Activated CD4-positive, alpha-beta memory T cell treated with anti-CD3 and anti-CD28 coated beads, Interleukin-2, amount 10 ng/mL, durations not matched to agents 7 days and 5 days (primary cell): ENCODE measurements at regions not wholly inside any gene's neighbourhood (a gene's known extent, or its start where the extent isn't known, plus 50 kb on each side); places are given as distances from the start of the nearest gene placed in this dataset.

ENCODE experiments used
- CTCF ChIA-PET: fragments of 350-600 bp; sonication (Branson Sonifier 250); formaldehyde crosslinking; loops from one replicate; lab custom pipeline; 2021; ENCODE audit warnings: antibody characterized with exemption, inconsistent platforms; lab: Charles Lee
- POLR2A ChIA-PET: fragments of 350-600 bp; sonication (Branson Sonifier 250); formaldehyde crosslinking; loops from one replicate; lab custom pipeline; 2021; ENCODE audit warnings: antibody characterized with exemption; lab: Charles Lee
- DNase-seq: peaks from one replicate; pipeline ENCODE4 v3.0.0-alpha.2; 2020
- H3K27ac Mint-ChIP-seq: one replicate; pipeline ENCODE4 v1.8.0; 2021; ENCODE audit warnings: mild to moderate bottlenecking, mixed read lengths
- H3K27me3 Mint-ChIP-seq: one replicate; pipeline ENCODE4 v1.8.0; 2021; ENCODE audit warnings: mixed read lengths
- H3K36me3 Mint-ChIP-seq: one replicate; pipeline ENCODE4 v1.8.0; 2021; ENCODE audit warnings: low read depth, mixed read lengths
- H3K4me1 Mint-ChIP-seq: one replicate; pipeline ENCODE4 v1.8.0; 2021; ENCODE audit warnings: mixed read lengths
- H3K4me3 Mint-ChIP-seq: one replicate; pipeline ENCODE4 v1.8.0; 2021; ENCODE audit warnings: mild to moderate bottlenecking, mixed read lengths
- H3K9me3 Mint-ChIP-seq: one replicate; pipeline ENCODE4 v1.8.0; 2021; ENCODE audit warnings: mixed read lengths

- POLR2A ChIA-PET: no interaction called here
- Mint-ChIP-seq H3K9me3 (no peaks in the 10 kb centered on the region), H3K27me3 (no peaks in the 10 kb centered on the region), H3K4me1 (no peaks in the 10 kb centered on the region), H3K4me3 (no peak overlapping the region), H3K36me3 (no peaks in the 10 kb centered on the region), H3K27ac (no peak overlapping the region)
- no peak for DNase-seq
- CTCF ChIA-PET: no interaction called here
Observed at GRCh38 chr9:119792242-119792641, 423.0 kb upstream of the BRINP1 start.

DNA sequence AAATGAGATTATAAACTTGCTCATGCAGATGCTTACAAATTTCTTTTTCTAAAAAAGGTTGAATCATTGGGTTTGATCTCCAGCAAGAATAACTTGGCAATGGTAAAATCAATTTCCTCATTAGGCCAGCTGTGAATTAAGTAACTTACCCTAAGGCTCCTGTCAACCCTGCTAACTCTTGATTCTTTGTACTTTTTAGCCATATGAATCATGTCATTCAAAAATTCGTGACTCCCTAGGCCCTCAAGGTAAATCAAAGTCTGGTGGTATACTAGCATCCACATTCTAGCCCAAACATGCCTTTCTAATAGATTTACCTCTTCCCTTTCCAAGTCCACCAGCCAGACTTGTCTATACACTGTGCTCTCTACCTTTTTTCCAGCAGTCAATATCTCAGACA is 420.8 kb upstream of the BRINP1 start:
- Mint-ChIP-seq H3K27ac (no peak overlapping the region), H3K9me3 (no peaks in the 10 kb centered on the region), H3K4me1 (no peaks in the 10 kb centered on the region), H3K27me3 (no peaks in the 10 kb centered on the region), H3K36me3 (no peaks in the 10 kb centered on the region), H3K4me3 (no peak overlapping the region)
- DNase-seq: no peak
- ChIA-PET POLR2A (no interaction called here), CTCF (no interaction called here)

GRCh38 chr9:119788921-119789320 is 419.7 kb upstream of the BRINP1 start:
- Mint-ChIP-seq H3K27me3 (no peaks in the 10 kb centered on the region), H3K9me3 (no peaks in the 10 kb centered on the region), H3K27ac (no peak overlapping the region), H3K4me3 (no peak overlapping the region), H3K4me1 (no peaks in the 10 kb centered on the region), H3K36me3 (no peaks in the 10 kb centered on the region)
- no peak for DNase-seq
- ChIA-PET POLR2A (no interaction called here), CTCF (no interaction called here)

GRCh38 chr9:119781886-119782285 is 412.7 kb upstream of the BRINP1 start:
- ChIA-PET CTCF (no interaction called here), POLR2A (no interaction called here)
- H3K27ac Mint-ChIP-seq: no peak overlapping the region
- no peaks in the 10 kb centered on the region for H3K9me3 Mint-ChIP-seq
- DNase-seq: no peak
- H3K4me3 Mint-ChIP-seq: no peak overlapping the region
- H3K36me3 Mint-ChIP-seq: no peaks in the 10 kb centered on the region
- no peaks in the 10 kb centered on the region for H3K27me3 Mint-ChIP-seq
- H3K4me1 Mint-ChIP-seq: no peaks in the 10 kb centered on the region

DNA sequence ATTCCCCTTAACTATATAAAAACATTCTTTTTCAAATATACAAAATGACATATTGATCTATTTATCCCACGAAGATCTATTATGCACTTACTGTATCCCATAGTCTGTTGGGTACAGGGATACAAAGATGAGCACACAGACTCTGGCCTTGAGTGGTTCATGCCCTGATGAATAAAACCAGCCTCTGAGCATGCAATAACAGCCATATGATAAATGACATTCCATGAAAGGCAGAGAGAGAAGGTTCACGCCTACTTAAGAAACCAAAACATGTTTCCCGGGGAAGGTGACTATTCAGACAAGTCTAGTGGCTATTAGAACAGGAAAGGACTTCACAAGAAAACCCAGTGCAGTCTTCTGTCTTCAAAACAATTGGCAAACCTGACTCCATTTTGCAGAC is 406.2 kb upstream of the BRINP1 start:
- no peak for DNase-seq
- no peak overlapping the region for H3K4me3 Mint-ChIP-seq
- no peaks in the 10 kb centered on the region for H3K9me3 Mint-ChIP-seq
- no peak overlapping the region for H3K27ac Mint-ChIP-seq
- ChIA-PET CTCF (no interaction called here), POLR2A (no interaction called here)
- H3K36me3 Mint-ChIP-seq: no peaks in the 10 kb centered on the region
- H3K27me3 Mint-ChIP-seq: no peaks in the 10 kb centered on the region
- H3K4me1 Mint-ChIP-seq: no peaks in the 10 kb centered on the region

DNA sequence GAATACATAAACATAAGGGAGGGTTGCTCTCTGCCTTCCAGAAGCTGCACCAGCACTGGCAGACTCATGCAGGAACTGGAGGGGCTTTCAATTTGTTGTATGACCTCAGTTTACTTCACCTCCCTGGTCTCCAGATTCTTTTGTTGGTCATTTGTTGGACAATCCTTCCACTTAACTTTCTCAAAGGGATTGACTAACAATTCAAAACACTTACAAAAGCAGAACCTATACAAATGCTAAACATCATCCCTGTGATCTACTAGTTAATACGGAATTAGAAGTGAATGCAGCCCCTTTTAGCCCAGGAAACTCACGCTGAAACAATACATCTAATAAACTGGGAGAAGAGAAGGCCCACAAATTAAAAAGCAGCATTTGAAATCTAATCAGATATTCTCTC is 404.6 kb upstream of the BRINP1 start:
- ChIA-PET CTCF (no interaction called here), POLR2A (no interaction called here)
- no peaks in the 10 kb centered on the region for H3K4me1 Mint-ChIP-seq
- no peak for DNase-seq
- H3K36me3 Mint-ChIP-seq: no peaks in the 10 kb centered on the region
- no peaks in the 10 kb centered on the region for H3K9me3 Mint-ChIP-seq
- no peak overlapping the region for H3K4me3 Mint-ChIP-seq
- H3K27me3 Mint-ChIP-seq: no peaks in the 10 kb centered on the region
- H3K27ac Mint-ChIP-seq: no peak overlapping the region

- H3K27ac Mint-ChIP-seq: no peak overlapping the region
- H3K4me1 Mint-ChIP-seq: no peaks in the 10 kb centered on the region
- DNase-seq: no peak
- ChIA-PET POLR2A (no interaction called here), CTCF (no interaction called here)
- H3K36me3 Mint-ChIP-seq: no peaks in the 10 kb centered on the region
- no peaks in the 10 kb centered on the region for H3K27me3 Mint-ChIP-seq
- no peaks in the 10 kb centered on the region for H3K9me3 Mint-ChIP-seq
- H3K4me3 Mint-ChIP-seq: no peak overlapping the region
Observed at GRCh38 chr9:119771341-119771740, 402.1 kb upstream of the BRINP1 start.

DNA sequence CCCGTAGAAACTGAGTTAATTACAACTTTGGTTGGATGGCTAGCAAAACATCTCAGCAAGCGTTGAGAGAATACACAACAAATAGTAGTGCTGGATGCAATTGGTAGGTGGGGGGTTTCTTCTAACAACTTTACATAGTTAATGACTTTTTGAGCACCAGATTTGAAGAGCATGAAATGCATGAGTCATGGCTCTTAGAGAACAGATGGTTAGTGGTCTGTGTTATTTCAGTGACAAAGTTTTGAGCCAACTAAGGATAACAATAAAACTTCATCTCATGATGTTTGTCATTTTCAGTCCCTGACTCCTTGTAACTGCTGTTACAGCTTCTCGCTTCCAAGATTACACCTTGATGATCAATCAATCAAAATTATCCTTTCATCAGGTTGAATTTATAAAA is 399.0 kb upstream of the BRINP1 start:
- H3K27ac Mint-ChIP-seq: no peak overlapping the region
- no peak for DNase-seq
- CTCF ChIA-PET: no interaction called here
- no peak overlapping the region for H3K4me3 Mint-ChIP-seq
- H3K27me3 Mint-ChIP-seq: no peaks in the 10 kb centered on the region
- no peaks in the 10 kb centered on the region for H3K4me1 Mint-ChIP-seq
- H3K9me3 Mint-ChIP-seq: no peaks in the 10 kb centered on the region
- POLR2A ChIA-PET: no interaction called here
- no peaks in the 10 kb centered on the region for H3K36me3 Mint-ChIP-seq

DNA sequence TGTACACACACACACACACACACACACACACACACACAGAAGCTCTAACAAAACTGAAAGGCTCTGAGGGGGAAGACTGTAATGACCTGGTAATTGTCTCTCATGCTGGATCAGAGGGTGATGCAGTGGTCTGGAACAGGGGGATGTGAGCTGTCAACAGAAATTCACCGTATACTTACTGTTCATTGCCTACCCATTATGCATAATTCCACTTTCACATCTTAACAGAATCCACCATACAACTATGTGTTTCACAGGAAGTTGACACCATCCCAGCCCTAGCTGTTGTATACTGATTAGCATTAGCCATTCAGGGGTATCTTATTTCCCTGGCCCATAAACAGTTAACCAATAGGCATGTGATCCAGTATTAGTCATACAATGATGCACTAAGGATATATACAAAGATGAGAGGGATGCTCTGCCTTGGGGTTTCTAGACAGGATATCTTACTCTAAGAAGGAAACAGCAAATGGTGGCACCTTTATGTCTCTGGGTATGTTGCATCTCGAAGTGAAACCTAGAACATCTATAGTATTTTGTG is 396.5 kb upstream of the BRINP1 start:
- DNase-seq: no peak
- H3K9me3 Mint-ChIP-seq: peaks cover 1% of the 10 kb centered on the region
- no peak overlapping the region for H3K27ac Mint-ChIP-seq
- ChIA-PET CTCF (no interaction called here), POLR2A (no interaction called here)
- no peaks in the 10 kb centered on the region for H3K36me3 Mint-ChIP-seq
- no peaks in the 10 kb centered on the region for H3K27me3 Mint-ChIP-seq
- H3K4me1 Mint-ChIP-seq: no peaks in the 10 kb centered on the region
- no peak overlapping the region for H3K4me3 Mint-ChIP-seq

DNA sequence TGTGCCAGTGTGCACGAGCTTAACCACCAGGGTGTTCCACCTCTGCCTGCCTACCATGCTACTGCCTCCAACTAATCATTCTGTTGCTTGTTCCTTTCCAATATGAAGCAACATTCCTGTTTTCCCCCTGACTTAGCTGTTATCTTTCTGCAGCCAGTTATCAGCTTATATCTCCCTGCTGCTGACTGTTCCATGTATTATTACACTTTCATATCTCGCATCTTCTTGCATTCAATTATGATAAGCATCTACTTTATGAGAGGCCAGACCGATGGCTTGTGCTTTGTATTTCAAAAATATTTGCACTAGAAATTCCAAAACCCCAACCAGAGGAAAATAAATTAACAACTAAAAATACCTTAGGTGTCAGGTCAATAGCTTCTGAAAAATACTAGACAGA is 394.0 kb upstream of the BRINP1 start:
- H3K9me3 Mint-ChIP-seq: peaks cover 2% of the 10 kb centered on the region
- ChIA-PET POLR2A (no interaction called here), CTCF (no interaction called here)
- H3K36me3 Mint-ChIP-seq: no peaks in the 10 kb centered on the region
- H3K4me1 Mint-ChIP-seq: no peaks in the 10 kb centered on the region
- no peak overlapping the region for H3K27ac Mint-ChIP-seq
- no peak for DNase-seq
- H3K27me3 Mint-ChIP-seq: no peaks in the 10 kb centered on the region
- H3K4me3 Mint-ChIP-seq: no peak overlapping the region

DNA sequence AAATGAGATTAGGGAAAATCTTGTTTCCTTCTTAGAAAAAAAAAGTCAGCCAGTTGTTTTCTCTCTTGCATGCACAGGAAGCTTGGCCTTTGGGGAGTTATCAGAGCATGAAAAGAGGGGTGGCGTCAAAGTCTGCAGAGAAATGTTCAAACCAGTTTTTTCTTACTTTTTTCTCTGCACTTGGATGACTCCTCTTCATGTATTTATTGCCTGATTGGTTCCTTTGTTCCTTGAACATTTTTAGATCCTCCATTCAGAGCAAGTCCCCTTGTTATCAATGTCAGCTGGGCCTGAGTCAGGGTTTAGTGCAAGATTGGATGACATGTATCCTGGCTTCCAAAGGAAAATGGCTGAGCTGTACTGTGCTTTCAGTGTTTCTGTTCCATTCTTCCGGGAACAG is 392.6 kb upstream of the BRINP1 start:
- POLR2A ChIA-PET: no interaction called here
- Mint-ChIP-seq H3K4me1 (no peaks in the 10 kb centered on the region), H3K4me3 (no peak overlapping the region), H3K36me3 (no peaks in the 10 kb centered on the region), H3K27ac (no peak overlapping the region), H3K9me3 (peaks cover 2% of the 10 kb centered on the region), H3K27me3 (no peaks in the 10 kb centered on the region)
- CTCF ChIA-PET: no interaction called here
- DNase-seq: no peak

- ChIA-PET CTCF (no interaction called here), POLR2A (no interaction called here)
- H3K27ac Mint-ChIP-seq: no peak overlapping the region
- DNase-seq: no peak
- H3K27me3 Mint-ChIP-seq: no peaks in the 10 kb centered on the region
- no peaks in the 10 kb centered on the region for H3K4me1 Mint-ChIP-seq
- H3K36me3 Mint-ChIP-seq: no peaks in the 10 kb centered on the region
- H3K9me3 Mint-ChIP-seq: peaks cover 2% of the 10 kb centered on the region
- no peak overlapping the region for H3K4me3 Mint-ChIP-seq
Observed at GRCh38 chr9:119758990-119759389, 389.8 kb upstream of the BRINP1 start.

GRCh38 chr9:119758241-119758640 is 389.0 kb upstream of the BRINP1 start:
- no peaks in the 10 kb centered on the region for H3K4me1 Mint-ChIP-seq
- POLR2A ChIA-PET: no interaction called here
- CTCF ChIA-PET: no interaction called here

GRCh38 chr9:119739476-119739875 is 370.2 kb upstream of the BRINP1 start:
- H3K4me3 Mint-ChIP-seq: no peak overlapping the region
- H3K27me3 Mint-ChIP-seq: no peaks in the 10 kb centered on the region
- H3K36me3 Mint-ChIP-seq: no peaks in the 10 kb centered on the region
- peaks cover 7% of the 10 kb centered on the region for H3K9me3 Mint-ChIP-seq
- no peaks in the 10 kb centered on the region for H3K4me1 Mint-ChIP-seq
- DNase-seq: no peak
- no peak overlapping the region for H3K27ac Mint-ChIP-seq
- POLR2A ChIA-PET: no interaction called here
- CTCF ChIA-PET: no interaction called here

More at GRCh38 chr9:119758241-119758640, 389.0 kb upstream of the BRINP1 start:
- no peak for DNase-seq
- H3K36me3 Mint-ChIP-seq: no peaks in the 10 kb centered on the region
- peaks cover 2% of the 10 kb centered on the region for H3K9me3 Mint-ChIP-seq
- H3K27me3 Mint-ChIP-seq: no peaks in the 10 kb centered on the region
- H3K4me3 Mint-ChIP-seq: no peak overlapping the region
- no peak overlapping the region for H3K27ac Mint-ChIP-seq
